D721Med (cell line): ENCODE measurements at regions not wholly inside any gene's neighbourhood (a gene's known extent, or its start where the extent isn't known, plus 50 kb on each side); places are given as distances from the start of the nearest gene placed in this dataset.

Experiments
- DNase-seq: peaks from one replicate; pipeline ENCODE4 v3.0.0; 2011; ENCODE audit warnings: low spot score; ENCODE audit not compliant: insufficient read length
- FAIRE-seq: peaks from 2 replicates; lab custom pipeline; 2011; peaks lifted over from hg19 to GRCh38; lab: Jason Lieb, UNC
- TF ChIP-seq, protein P1 (sequence below): IDR thresholded peaks from 2 replicates; pipeline ENCODE4 v1.5.1; 2012; ENCODE audit warnings: mild to moderate bottlenecking, control low read depth; ENCODE audit not compliant: insufficient read depth; ENCODE audit errors: missing control alignments

DNA sequence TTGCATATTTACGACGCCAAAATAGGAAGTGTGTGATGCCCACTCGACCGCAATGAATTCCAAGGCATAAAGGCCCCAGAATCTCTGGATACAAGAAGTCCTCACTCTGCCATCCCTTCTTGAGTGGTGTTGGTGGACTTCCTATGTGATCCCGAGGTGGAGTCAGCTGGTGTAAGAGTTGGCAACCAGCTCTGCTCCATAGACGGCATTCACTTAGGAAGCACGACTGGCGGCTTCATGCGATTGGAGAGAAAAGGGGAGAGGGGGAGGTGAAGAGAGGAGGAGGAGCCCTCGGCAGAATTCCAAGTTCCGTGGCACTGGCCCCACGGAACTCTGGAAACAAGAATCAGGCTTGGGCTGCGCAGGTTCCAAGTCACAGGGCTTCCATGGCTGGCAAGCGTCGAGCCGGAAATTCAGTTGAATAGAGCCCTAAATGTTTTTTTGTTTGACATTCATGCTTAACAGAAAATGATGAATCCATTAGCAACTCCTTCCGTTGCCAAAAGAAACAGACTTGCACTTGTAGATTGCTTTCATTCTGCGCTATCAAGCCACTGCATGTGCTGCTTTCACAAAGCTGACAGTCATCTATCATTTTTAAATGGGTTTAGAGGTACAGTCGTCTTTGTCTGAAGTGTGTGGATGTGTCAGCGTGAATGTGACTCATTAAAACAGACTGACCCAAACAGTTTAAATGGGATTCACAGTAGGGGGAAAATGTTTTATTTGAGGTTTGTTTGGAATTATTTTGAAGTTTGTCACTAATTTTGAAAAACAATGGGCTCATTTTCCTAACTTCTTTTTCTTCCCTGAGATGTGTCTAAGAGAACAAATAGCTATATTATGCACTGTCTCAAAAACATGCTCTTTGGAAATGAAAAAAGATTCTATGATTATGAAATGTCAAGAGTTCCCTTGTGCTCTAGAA is 428.3 kb upstream of the ATP11B start:
- TF ChIP-seq, protein P1, sequence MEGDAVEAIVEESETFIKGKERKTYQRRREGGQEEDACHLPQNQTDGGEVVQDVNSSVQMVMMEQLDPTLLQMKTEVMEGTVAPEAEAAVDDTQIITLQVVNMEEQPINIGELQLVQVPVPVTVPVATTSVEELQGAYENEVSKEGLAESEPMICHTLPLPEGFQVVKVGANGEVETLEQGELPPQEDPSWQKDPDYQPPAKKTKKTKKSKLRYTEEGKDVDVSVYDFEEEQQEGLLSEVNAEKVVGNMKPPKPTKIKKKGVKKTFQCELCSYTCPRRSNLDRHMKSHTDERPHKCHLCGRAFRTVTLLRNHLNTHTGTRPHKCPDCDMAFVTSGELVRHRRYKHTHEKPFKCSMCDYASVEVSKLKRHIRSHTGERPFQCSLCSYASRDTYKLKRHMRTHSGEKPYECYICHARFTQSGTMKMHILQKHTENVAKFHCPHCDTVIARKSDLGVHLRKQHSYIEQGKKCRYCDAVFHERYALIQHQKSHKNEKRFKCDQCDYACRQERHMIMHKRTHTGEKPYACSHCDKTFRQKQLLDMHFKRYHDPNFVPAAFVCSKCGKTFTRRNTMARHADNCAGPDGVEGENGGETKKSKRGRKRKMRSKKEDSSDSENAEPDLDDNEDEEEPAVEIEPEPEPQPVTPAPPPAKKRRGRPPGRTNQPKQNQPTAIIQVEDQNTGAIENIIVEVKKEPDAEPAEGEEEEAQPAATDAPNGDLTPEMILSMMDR: no peak
- no peak for DNase-seq
- no peak for FAIRE-seq

DNA sequence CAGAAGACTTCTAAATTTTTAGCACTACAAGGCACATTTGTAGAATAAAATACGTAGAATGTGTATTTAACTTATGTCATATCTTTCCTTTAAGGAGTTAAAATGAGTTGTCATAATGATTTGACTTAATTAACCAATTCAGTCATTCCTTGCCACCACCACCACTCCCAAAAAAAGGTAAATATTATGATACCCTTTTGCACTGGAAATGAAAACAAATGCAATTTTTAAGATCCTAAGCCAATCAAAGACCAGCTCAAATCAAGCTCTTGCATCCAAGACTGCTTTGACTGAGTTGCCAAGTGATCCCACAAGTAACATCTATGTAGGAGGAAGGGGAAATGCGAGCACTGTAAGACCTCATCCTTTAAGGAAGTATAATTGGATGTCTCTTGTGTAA is 426.6 kb upstream of the ATP11B start:
- no peak for DNase-seq
- TF ChIP-seq, protein P1: no peak
- FAIRE-seq: no peak

DNA sequence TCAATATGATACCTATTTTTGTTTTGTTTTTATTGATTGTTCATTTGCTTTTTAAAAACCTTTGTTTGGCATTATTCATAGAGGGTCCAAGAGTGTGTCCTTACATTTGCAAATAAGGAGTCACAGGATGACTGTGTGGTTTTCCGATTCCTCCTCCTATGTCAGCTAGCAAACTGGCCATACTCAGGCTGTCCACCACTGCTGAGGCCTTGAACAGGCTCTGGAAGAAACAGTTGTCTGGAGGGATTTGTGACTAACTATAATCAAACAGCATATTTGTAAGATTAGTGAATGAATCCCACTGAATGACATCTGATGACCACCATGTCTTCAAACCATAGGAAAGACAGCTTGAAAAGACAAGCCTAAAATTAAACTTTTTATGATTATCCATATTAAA is 423.4 kb upstream of the ATP11B start:
- FAIRE-seq: no peak
- TF ChIP-seq, protein P1: no peak
- DNase-seq: no peak

DNA sequence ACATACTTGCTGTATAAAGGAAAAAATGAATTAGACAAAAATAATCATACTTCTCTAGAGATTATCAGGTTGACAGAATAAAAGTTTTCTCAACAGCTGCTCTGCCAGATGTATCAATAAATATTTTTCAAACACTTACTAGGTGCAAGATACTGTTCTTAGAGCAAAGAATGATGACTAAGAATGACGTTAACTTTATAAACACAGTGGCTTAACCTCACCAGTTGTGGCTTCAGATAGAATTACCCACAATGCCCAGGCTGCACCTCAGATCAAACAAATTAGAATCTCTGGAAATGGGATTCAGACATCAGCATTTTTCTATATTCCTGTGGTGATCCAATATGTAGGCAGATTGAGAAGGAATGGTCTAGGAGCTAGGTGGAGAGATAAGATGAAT is 422.4 kb upstream of the ATP11B start:
- no peak for FAIRE-seq
- TF ChIP-seq, protein P1: no peak
- DNase-seq: no peak

DNA sequence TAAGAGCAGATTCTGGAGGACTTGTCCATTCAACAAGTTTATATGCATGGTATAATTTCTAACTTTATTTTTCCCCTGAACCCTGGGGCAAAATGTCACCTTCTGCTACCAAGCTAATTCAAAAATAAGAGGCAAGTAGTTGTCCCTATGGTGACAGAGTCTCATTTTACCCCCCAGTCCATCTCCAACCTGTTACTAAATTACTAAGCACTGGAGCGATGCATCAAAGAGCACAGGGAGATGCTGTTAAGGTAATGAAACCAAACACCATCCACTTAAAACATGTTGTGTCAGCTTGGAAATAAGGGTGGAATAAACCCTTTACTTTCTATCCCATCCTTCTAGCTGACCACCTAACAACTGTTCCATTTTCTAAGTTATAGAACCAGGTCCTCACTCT is 417.4 kb upstream of the ATP11B start:
- no peak for DNase-seq
- FAIRE-seq: no peak
- TF ChIP-seq, protein P1: no peak

DNA sequence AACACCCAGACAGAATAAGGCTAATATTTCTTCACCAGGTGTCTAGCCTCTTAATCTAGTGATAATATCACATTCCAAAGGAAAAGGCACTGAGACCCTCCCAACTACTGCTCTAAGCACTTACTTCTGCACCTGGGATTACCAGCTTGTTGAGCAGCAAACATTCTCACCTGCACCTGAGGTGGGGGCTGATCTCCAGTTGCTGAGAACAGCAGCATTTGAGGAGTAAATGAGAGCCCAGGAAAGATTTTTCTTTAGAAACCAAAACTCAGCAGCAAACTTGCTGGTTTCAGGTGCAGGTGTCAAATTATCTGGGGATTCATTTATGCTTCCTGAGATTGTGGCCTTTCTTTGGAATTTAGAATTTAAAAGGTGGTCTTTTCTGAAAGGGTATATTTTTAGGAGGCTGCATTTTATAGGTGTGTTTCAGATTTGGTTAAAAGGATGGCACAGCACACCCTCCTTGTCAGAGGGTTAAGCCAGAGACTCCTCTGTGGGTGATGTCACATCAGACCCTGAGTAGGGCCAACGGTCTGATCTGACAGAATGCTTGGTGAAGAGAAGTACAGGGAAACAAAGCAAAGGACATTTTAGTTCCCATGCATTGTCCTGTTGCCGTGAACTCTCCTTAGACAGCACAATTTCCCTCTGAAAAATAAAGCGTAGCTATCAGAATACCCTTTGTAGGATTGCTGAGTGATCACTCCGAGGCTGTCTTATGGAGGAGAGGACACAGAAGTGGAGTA is 411.0 kb upstream of the ATP11B start:
- DNase-seq (no peak), FAIRE-seq (no peak)
- TF ChIP-seq, protein P1: no peak

DNA sequence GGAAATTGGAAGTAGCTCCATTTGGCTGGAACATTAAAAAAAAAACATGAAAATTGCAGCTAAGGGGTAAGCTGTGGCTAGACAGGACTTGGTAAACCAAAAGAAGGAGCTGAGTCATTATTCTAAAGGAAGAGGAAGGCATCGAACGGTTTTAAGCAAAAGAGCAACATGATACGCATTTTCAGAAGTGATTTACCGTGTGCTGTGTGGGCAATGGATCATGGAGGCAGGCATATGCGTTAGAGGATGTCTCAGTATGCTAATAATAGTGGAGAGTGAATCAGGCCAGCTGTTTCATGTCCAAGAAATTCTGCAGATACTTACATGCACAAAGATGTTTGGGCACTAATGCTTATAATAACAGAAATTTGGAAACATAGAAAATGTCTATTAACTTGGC is 409.1 kb upstream of the ATP11B start:
- no peak for FAIRE-seq
- no peak for DNase-seq

More for the DNA sequence above, 409.1 kb upstream of the ATP11B start:
- TF ChIP-seq, protein P1: no peak
